GM12873 (cell line): ENCODE measurements at regions not wholly inside any gene's neighbourhood (a gene's known extent, or its start where the extent isn't known, plus 50 kb on each side); places are given as distances from the start of the nearest gene placed in this dataset.

ENCODE experiments used
- CTCF ChIP-seq: IDR thresholded peaks from 2 replicates; pipeline ENCODE4 v1.5.1; 2012; ENCODE audit warnings: low read depth, mild to moderate bottlenecking, moderate library complexity, low read length, control low read depth; ENCODE audit not compliant: insufficient read depth; ENCODE audit errors: missing control alignments

GRCh38 chr10:121243609-121244241, 354.5 kb downstream of the FGFR2 start:
- TF ChIP-seq CTCF = no peak

GRCh38 chr10:121244818-121245217, 353.4 kb downstream of the FGFR2 start:
- TF ChIP-seq CTCF = no peak

- no peak for TF ChIP-seq CTCF
Measured at GRCh38 chr10:121245754-121246153, 352.5 kb downstream of the FGFR2 start.

- no peak for TF ChIP-seq CTCF
Measured at GRCh38 chr10:121248266-121248665, 350.0 kb downstream of the FGFR2 start.

GRCh38 chr10:121250995-121251764, 347.1 kb downstream of the FGFR2 start:
- TF ChIP-seq CTCF = no peak

GRCh38 chr10:121252756-121253155, 345.5 kb downstream of the FGFR2 start:
- TF ChIP-seq CTCF = no peak

GRCh38 chr10:121260377-121260776, 337.9 kb downstream of the FGFR2 start:
- TF ChIP-seq CTCF = no peak
